SK-N-SH (cell line): ENCODE measurements at regions not wholly inside any gene's neighbourhood (a gene's known extent, or its start where the extent isn't known, plus 50 kb on each side); places are given as distances from the start of the nearest gene placed in this dataset.

Experiments used
- CTCF ChIA-PET: fragments of 300-600, 350-600 bp; formaldehyde crosslinking; extraction: SDS; loops from one replicate; lab custom pipeline; 2021; lab: Yijun Ruan, JAX
- POLR2A ChIA-PET: fragments of 350-600 bp; sonication (Branson Sonifier 250); formaldehyde crosslinking; extraction: SDS; loops from one replicate; lab custom pipeline; 2020; ENCODE audit warnings: antibody characterized with exemption, inconsistent platforms; lab: Yijun Ruan, JAX
- DNase-seq: peaks from one replicate; pipeline ENCODE4 v3.0.0; 2012
- H2AFZ ChIP-seq: fragments of 200-600 bp; sonication (generic); 2 replicates; pipeline ENCODE4 v1.8.1; 2016; ENCODE audit warnings: antibody characterized with exemption, mild to moderate bottlenecking, low read depth
- H3F3A ChIP-seq: fragments of 200-600 bp; sonication (generic); replicated peaks from 2 replicates; pipeline ENCODE3; 2016; ENCODE audit warnings: antibody characterized with exemption, mild to moderate bottlenecking; ENCODE audit not compliant: insufficient read depth
- H3K27ac ChIP-seq, 2 experiments: fragments of 200-500 bp in 1 of 2; fragments of 200-600 bp in 1 of 2; sonication (Bioruptor generic) in 1 of 2; sonication (generic), shearing (Covaris generic) in 1 of 2; 2 replicates each; pipeline versions ENCODE4 v1.5.1 to v1.6.1; 2014 to 2016; ENCODE audit warnings: low read depth in 2 of 2, inconsistent platforms in 1 of 2, low read length in 1 of 2, mild to moderate bottlenecking in 1 of 2, mixed read lengths in 1 of 2
- H3K27me3 ChIP-seq: fragments of 200-600 bp; sonication (generic), shearing (Covaris generic); 2 replicates; pipeline ENCODE4 v1.6.1; 2016; ENCODE audit warnings: mixed run types; ENCODE audit not compliant: insufficient read depth
- H3K36me3 ChIP-seq, 2 experiments: fragments of 200-500 bp in 1 of 2; fragments of 200-600 bp in 1 of 2; sonication (Bioruptor generic) in 1 of 2; sonication (generic) in 1 of 2; replicated peaks in 1 of 2; 2 replicates each; pipeline versions ENCODE3 to v1.5.1; 2014 to 2016; ENCODE audit warnings: low read length in 1 of 2, mild to moderate bottlenecking in 1 of 2; ENCODE audit not compliant: insufficient read depth in 2 of 2, control insufficient read depth in 1 of 2
- H3K4me1 ChIP-seq, 2 experiments: fragments of 200-500 bp in 1 of 2; fragments of 200-600 bp in 1 of 2; sonication (Bioruptor generic) in 1 of 2; sonication (generic), shearing (Covaris generic) in 1 of 2; 2 replicates each; pipeline versions ENCODE4 v1.5.1 to v1.6.1; 2014 to 2016; ENCODE audit warnings: low read depth in 1 of 2, low read length in 1 of 2, mixed run types in 1 of 2; ENCODE audit not compliant: insufficient read depth in 2 of 2, control insufficient read depth in 1 of 2
- H3K4me2 ChIP-seq: fragments of 200-600 bp; sonication (generic), shearing (Covaris generic); 2 replicates; pipeline ENCODE4 v1.6.1; 2017; ENCODE audit warnings: mixed run types
- H3K4me3 ChIP-seq, 2 experiments: fragments of 200-500 bp in 1 of 2; fragments of 200-600 bp in 1 of 2; sonication (Bioruptor generic) in 1 of 2; sonication (generic), shearing (Covaris generic) in 1 of 2; 2 replicates each; pipeline versions ENCODE4 v1.5.1 to v1.8.1; 2014 to 2016; ENCODE audit warnings: low read depth in 2 of 2, inconsistent platforms in 1 of 2, low read length in 1 of 2, mild to moderate bottlenecking in 1 of 2, mixed read lengths in 1 of 2, moderate library complexity in 1 of 2
- H3K79me2 ChIP-seq: fragments of 200-600 bp; sonication (generic); 2 replicates; pipeline ENCODE4 v1.8.1; 2017; ENCODE audit warnings: mild to moderate bottlenecking; ENCODE audit not compliant: insufficient read depth
- H3K9ac ChIP-seq: fragments of 200-600 bp; sonication (generic); 2 replicates; pipeline ENCODE4 v1.6.1; 2017; ENCODE audit warnings: mixed run types
- H3K9me2 ChIP-seq: fragments of 200-600 bp; sonication (generic); 2 replicates; pipeline ENCODE4 v1.6.1; 2017; ENCODE audit warnings: mixed run types
- H3K9me3 ChIP-seq: fragments of 200-600 bp; sonication (generic); 2 replicates; pipeline ENCODE4 v1.6.1; 2017; ENCODE audit warnings: mixed run types, mild to moderate bottlenecking, moderate library complexity
- H4K20me1 ChIP-seq: fragments of 200-600 bp; sonication (generic); 2 replicates; pipeline ENCODE4 v1.6.1; 2017; ENCODE audit warnings: mild to moderate bottlenecking, mixed run types; ENCODE audit not compliant: insufficient read depth
- CHD2 ChIP-seq: fragments of 150-350 bp; IDR thresholded peaks from 2 replicates; pipeline ENCODE4 v1.6.1; 2018; ENCODE audit warnings: low read length; ENCODE audit not compliant: partially characterized antibody
- CTCF ChIP-seq: fragments of 200-600 bp; sonication (generic); IDR thresholded peaks from 2 replicates; pipeline ENCODE4 v1.6.1; 2017; ENCODE audit warnings: antibody characterized with exemption, mild to moderate bottlenecking, moderate library complexity
- EP300 ChIP-seq, 2 experiments: IDR thresholded peaks; 2 replicates each; pipeline versions ENCODE4 v1.4.0 to v1.6.1; 2012; ENCODE audit warnings: borderline replicate concordance in 1 of 2, low read depth in 1 of 2, low read length in 1 of 2
- FOXM1 ChIP-seq: IDR thresholded peaks from 2 replicates; pipeline ENCODE4 v1.4.0; 2012; ENCODE audit warnings: low read depth, mild to moderate bottlenecking
- GABPA ChIP-seq: IDR thresholded peaks from 2 replicates; pipeline ENCODE4 v1.4.0; 2012; ENCODE audit warnings: low read depth, mild to moderate bottlenecking
- MAX ChIP-seq: IDR thresholded peaks from 2 replicates; pipeline ENCODE4 v1.4.0; 2012; ENCODE audit warnings: low read depth
- POLR2AphosphoS5 ChIP-seq: IDR thresholded peaks from 2 replicates; pipeline ENCODE4 v1.6.1; 2012; ENCODE audit warnings: low read depth, low read length
- REST ChIP-seq: IDR thresholded peaks from 2 replicates; pipeline ENCODE4 v1.6.1; 2012; ENCODE audit warnings: mild to moderate bottlenecking, low read depth, low read length, moderate library complexity
- RFX5 ChIP-seq: IDR thresholded peaks from 2 replicates; pipeline ENCODE4 v1.6.1; 2012; ENCODE audit warnings: mild to moderate bottlenecking, improper control_type of control experiment, low read length
- SIN3A ChIP-seq: IDR thresholded peaks from 2 replicates; pipeline ENCODE4 v1.6.1; 2012; ENCODE audit warnings: low read depth, mild to moderate bottlenecking, low read length, moderate library complexity, borderline replicate concordance
- TCF12 ChIP-seq: IDR thresholded peaks from 2 replicates; pipeline ENCODE4 v1.4.0; 2012
- TEAD4 ChIP-seq: IDR thresholded peaks from 2 replicates; pipeline ENCODE4 v1.4.0; 2012; ENCODE audit warnings: mild to moderate bottlenecking, borderline replicate concordance; ENCODE audit not compliant: insufficient read depth
- USF1 ChIP-seq: IDR thresholded peaks from 2 replicates; pipeline ENCODE4 v1.4.0; 2012; ENCODE audit warnings: low read depth, borderline replicate concordance
- YY1 ChIP-seq: IDR thresholded peaks from 2 replicates; pipeline ENCODE4 v1.4.0; 2012; ENCODE audit warnings: low read depth, mild to moderate bottlenecking
- ZBTB33 ChIP-seq: IDR thresholded peaks from 2 replicates; pipeline ENCODE4 v1.4.0; 2012; ENCODE audit warnings: low read depth, borderline replicate concordance
- WGBS: methylation state at CpG from one replicate; pipeline ENCODE4 v1.1.6; 2017; ENCODE audit warnings: low lambda C conversion rate; 5-methylcytosine and 5-hydroxymethylcytosine counted together

- no peak overlapping the region for H3K4me3 ChIP-seq
- H3K9me3 ChIP-seq, result no peaks in the 10 kb centered on the region
- H3K79me2 ChIP-seq, result no peaks in the 10 kb centered on the region
- H3K4me1 ChIP-seq, result no peaks in the 10 kb centered on the region
- no peak overlapping the region for H3K27ac ChIP-seq
- WGBS, result 56% methylated on average over 3 of the region's 3 CpGs
- no peaks in the 10 kb centered on the region for H4K20me1 ChIP-seq
- no peaks in the 10 kb centered on the region for H3F3A ChIP-seq
- CTCF ChIA-PET, result no interaction called here
- no peaks in the 10 kb centered on the region for H3K27me3 ChIP-seq
- TF ChIP-seq TCF12, result no peak
- no peak for TF ChIP-seq TEAD4
- no peak for TF ChIP-seq USF1
- no peak for TF ChIP-seq MAX
- TF ChIP-seq FOXM1, result no peak
- TF ChIP-seq POLR2AphosphoS5, result no peak
- TF ChIP-seq CHD2, result no peak
- TF ChIP-seq GABPA, result no peak
- no peak for TF ChIP-seq CTCF
- TF ChIP-seq EP300 (IDR thresholded peaks at IDR 0.05; ENCODE audit: borderline replicate concordance in 1 of 2, low read depth in 1 of 2, low read length in 1 of 2), result no peak
- no peak for TF ChIP-seq REST
- no peak for TF ChIP-seq YY1
- TF ChIP-seq RFX5, result no peak
- TF ChIP-seq SIN3A, result no peak
- TF ChIP-seq ZBTB33, result no peak
- H3K9me2 ChIP-seq, result no peaks in the 10 kb centered on the region
- H3K36me3 ChIP-seq, result no peaks in the 10 kb centered on the region
- DNase-seq, result no peak
- POLR2A ChIA-PET, result no interaction called here
- no peak overlapping the region for H3K4me2 ChIP-seq
- no peak overlapping the region for H2AFZ ChIP-seq
- H3K9ac ChIP-seq, result no peak overlapping the region
Observed at GRCh38 chr17:13862346-13862745, 207.0 kb upstream of the COX10 start.
